GM19239 (cell line): ENCODE measurements at regions not wholly inside any gene's neighbourhood (a gene's known extent, or its start where the extent isn't known, plus 50 kb on each side); places are given as distances from the start of the nearest gene placed in this dataset.
"Not testable (repeated sequence)": the region's sequence is repeated elsewhere in the genome, so short reads cannot be mapped to it uniquely, and the experiment has no call there.

ENCODE experiments used
- DNase-seq: peaks from one replicate; pipeline ENCODE4 v3.0.0; 2011; ENCODE audit warnings: low spot score; ENCODE audit not compliant: insufficient read length
- FAIRE-seq: peaks from 2 replicates; lab custom pipeline; 2011; peaks lifted over from hg19 to GRCh38; lab: Jason Lieb, UNC

DNA sequence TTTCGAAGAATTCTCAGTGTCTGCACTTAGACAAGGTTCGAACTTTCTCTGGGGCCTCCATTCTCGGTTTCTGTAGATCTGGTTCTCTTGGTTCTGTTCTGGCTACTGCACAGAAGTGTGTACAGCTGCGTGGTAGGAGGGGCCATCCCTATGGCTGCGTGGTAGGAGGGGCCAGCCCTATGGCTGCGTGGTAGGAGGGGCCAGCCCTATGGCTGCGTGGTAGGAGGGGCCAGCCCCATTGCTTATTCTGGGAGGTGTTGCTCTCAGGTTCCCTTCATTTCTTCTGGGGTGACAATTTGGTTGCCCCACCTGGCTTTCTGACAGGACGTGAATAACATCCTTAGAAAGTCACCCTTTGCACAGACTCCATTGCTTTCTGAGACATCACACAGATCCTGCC lies 65.2 kb upstream of the CHST15 start:
- no peak for DNase-seq
- no peak for FAIRE-seq

DNA sequence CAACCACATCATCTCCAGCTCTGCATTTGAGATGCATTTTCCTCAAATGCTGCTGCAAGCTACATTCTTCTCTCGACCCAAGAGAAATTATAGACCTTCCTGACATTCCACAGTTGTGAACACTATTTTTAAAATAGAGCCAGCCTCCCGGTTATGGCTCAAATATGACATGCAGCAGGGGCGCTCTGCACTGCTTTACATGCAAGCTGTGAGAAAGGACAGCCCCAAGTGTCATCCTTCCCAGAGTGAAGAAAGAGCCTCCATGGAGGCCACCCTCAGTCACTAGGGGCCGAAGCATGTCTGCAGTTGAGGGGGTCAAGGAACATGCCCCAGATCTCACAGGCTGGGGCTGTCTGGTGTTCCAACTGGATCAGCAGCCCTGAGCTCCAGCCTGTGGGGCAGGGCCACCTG lies 63.9 kb upstream of the CHST15 start:
- DNase-seq = no peak

GRCh38 chr10:124156524-124157260 lies 63.3 kb upstream of the CHST15 start:
- FAIRE-seq (no peak), DNase-seq (no peak)

More for the DNA sequence above, 63.9 kb upstream of the CHST15 start:
- FAIRE-seq = no peak

GRCh38 chr10:124155781-124156435 lies 62.5 kb upstream of the CHST15 start:
- FAIRE-seq = no peak
- DNase-seq = no peak

DNA sequence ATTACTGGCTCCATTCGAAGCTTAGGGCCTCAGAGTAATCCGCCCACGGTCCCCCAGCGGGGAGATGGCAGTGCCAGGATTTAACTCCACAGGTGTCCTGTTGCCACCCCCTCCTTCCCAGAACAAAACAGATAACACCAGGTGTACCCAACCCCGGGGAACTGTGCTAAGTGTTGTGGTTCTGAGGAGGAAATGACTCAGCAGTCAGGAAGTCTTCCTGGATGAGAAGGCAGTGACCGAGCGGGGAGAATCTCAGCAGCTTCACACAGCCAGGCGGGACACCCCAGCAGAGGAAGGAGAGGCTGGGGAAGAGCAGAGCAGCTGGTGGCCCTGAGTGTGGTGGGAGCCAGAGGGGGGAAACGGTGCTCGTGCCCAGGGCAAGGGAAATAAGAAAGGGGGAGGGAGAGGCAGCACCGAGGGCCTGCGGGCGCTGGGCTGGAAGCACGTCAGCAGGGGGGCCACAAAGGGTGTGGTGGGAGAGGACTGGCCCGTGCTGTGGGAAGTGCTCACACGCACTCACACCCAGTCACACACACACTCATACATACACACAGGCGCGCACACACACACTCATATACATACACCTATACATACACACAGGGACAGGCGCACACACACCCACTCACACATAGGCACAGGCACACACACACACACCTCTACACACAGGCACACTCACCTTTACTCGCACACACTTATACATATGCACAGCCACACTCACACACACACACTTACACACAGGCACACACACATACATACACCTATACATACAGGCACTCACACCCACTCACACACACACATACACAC lies 59.8 kb upstream of the CHST15 start:
- FAIRE-seq (no peak), DNase-seq (peak; percentile 67)

GRCh38 chr10:124152139-124153022 lies 59.0 kb upstream of the CHST15 start:
- no peak for FAIRE-seq
- DNase-seq = no peak

DNA sequence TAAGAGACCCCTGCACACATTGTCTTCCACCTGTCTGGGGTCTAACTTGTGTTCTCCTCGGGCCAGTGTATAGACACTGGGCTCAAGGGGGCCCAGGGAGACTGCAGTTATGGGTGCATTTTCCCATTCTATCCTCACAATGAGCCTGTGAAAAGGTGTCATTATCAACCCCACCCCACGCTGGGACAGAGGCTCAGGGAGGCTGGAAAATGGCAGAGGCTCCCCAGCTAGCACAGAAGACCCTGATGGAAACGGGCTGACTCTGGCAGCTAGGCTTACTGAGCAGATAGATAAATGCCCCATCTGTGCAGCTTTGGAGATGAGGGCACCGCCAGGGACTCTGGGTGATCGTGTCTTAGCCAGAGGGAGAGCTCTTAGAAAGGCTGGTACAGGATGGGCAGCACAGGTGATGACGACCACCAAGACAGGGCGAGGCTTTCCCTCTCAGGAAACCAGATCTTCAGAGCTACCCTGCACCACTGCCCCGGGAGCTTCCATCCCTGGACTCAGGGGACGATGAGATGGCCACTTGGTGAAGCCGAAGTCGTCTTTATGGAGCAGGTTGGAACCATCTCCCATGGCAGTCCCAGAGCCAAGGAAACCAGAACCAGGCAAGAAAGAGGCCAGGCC lies 58.2 kb upstream of the CHST15 start:
- FAIRE-seq = no peak
- DNase-seq = no peak

DNA sequence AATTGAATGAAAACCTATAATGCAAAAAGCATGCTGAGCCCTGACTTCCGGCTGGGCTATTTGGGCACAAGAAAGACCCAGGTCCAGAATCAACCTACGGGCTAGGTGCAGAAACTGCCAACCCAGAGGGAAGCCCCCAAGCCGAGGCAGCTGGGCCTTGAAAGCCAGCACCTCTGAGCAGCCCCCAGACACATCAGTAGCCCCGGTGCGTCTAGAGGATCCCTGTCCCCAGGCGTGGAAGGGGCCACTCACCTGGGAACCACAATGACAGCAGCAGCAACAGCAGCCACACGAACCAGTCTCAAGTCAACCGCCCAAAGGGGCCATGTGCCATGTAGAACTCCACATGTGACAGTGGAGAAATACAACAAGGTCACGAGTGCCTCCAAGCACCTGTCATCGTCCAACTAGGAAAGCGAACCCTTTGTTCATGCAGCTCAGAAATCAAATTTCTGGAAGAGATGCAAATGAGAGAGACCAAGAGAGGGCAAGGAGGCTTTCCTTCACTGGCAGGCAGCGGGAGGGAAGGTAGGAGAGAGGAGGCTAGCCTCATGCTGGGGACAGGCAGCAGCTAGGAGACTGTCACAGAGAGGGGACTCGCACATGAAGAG lies 57.5 kb upstream of the CHST15 start:
- DNase-seq = no peak
- FAIRE-seq = no peak

- no peak for FAIRE-seq
- DNase-seq = no peak
These were observed 56.9 kb upstream of the CHST15 start for GRCh38 chr10:124150189-124150806.

DNA sequence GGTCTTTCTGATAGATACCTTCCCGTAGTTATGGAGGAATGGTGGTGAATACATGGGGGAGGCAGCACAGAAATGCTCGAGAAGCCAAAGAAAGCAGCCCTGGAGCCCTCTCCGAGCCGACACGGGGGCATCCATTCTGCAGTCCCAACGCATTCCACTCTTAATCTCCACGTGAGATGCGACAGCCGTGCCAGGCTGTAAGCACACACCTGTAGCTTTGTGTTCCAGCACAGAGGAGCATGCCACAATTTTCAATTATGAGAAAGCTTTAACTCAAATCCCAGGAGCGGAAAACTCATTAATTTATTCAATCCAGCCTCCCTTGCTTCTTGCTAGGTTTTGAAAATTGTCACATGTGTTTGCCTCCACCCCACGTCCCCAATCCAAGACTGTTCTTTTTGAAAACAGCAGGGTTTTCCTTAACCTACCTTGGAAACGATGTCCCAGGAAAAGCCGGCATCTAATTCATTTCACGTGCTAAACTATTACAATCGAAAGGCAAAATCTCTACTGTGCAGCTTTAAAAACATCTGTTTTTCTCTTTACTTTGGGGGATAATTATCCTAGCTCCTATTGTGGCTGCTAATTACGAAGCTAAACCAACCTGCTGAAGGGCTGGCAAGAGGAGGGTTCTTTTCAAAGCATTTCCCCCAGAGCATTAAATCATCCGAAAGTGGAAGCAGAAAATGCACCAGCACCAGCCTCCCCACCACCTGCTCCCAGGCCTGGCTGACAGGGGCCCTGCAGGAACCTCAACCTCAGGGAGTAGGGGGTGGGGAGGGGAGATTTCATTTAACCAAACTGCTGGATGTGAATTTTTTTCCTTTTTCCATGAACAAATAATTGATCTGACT lies 56.0 kb upstream of the CHST15 start:
- FAIRE-seq (no peak), DNase-seq (peak; percentile 57)

DNA sequence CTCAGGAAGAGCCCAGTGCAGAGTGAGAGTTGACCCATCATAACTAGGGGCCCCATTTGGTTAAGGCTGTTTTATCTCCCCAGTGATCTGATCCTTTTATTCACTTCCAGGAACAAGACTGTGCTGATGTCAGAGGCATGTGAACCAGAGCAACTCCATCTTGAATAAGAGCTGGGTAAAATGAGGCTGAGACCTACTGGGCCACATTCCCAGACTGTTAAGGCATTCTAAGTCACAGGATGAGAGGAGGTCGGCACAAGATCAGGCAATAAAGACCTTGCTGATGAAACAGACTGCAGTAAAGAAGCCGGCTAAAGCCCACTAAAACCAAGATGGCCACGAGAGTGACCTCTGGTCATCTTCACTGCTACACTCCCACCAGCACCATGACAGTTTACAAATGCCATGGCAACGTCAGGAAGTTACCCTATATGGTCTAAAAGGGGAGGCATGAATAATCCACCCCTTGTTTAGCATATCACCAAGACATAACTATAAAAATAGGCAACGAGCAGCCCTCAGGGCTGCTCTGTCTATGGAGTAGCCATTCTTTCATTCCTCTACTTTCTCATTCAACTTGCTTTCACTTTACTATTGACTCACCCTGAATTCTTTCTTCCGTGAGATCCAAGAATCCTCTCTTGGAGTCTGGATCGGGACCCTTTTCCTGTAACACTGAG lies 55.3 kb upstream of the CHST15 start:
- not testable (repeated sequence) for DNase-seq, FAIRE-seq

DNA sequence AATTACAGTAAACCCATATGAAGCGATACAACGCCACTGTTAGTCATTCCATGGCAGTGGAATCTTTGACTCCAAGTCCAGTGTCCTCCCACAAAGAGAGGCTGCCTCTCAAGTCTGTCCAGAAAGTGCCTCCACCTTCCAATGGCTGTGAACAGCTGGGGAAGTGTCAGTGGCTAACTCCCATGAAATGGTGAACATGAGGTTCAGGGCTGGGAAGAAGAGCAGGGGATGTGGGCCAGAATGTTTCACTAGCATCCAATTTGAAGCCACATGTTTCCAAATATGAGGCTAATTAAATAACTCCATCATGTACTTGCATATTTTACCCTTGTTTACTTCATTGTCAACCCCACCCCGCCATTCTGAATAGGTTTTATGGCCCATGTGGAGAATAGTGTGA lies 53.1 kb upstream of the CHST15 start:
- no peak for DNase-seq
- FAIRE-seq = no peak

GRCh38 chr10:124145109-124145870 lies 51.9 kb upstream of the CHST15 start:
- FAIRE-seq = no peak
- DNase-seq = no peak

DNA sequence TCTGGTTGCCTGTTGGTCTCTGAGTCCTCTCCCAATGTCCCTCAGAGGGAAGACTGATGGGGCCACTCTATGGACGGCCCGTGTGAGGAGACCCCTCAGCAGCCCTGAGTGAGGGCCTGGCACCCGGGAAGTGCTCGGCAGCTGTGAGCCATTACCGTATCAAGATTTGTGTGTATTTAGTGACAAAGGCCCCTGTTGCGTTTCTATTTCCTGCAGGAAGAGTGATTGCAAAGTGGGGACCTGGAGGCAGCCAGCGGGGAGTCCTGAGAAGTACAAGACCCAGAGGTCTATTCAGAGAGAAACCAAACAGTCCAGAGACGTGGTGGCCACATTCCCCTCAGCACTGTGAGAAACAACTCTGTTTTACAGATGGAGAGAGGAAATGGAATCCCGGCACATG lies 51.1 kb upstream of the CHST15 start:
- DNase-seq (no peak), FAIRE-seq (no peak)

DNA sequence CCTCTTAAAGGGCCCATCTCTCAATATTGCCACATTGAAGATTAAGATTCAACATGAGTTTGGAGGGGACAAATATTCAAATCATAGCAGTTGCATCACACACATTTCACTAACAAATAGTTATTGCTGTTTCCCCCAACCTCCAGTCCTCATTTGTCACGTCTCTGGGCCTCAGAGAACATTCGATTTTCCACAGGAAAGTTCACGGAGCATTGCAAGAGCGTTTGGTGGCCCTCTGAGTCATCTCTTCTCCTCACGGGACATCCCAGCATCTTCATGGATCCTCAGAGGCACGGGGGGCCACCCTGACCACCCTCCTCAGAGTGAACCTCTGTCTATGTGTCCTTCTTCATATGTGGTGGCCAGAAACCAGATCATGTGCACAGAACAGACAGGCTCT lies 50.3 kb upstream of the CHST15 start:
- DNase-seq (no peak), FAIRE-seq (no peak)
